ELR (cell line): ENCODE measurements at regions not wholly inside any gene's neighbourhood (a gene's known extent, or its start where the extent isn't known, plus 50 kb on each side); places are given as distances from the start of the nearest gene placed in this dataset.
A peak's percentile ranks its signal among the peaks of the same experiment; 100 is the strongest.

Experiments used
- DNase-seq: peaks from one replicate; pipeline ENCODE4 v3.0.0-alpha.2; 2015; ENCODE audit warnings: low read depth

DNA sequence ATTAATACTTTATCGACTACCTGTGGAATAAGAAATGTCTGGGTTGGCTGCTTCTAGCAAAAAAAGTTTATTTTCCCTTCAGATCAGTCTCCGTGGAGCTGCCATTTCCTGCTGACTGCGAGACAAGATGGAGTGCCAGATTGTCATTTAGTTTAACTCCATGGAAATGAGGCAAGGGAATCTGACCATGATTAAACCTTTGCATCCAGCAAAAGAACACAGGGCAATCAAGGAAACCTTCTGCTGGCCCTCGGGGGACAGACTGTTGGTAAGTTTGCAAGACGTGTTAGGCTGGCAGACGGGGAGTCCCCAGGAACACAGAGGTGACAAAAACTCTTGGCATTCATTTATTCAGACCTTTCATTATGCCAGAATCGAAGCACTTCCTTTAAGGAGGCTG lies 52.2 kb upstream of the SPACA1 start:
- no peak for DNase-seq

GRCh38 chr6:87993356-87993755 lies 54.3 kb upstream of the SPACA1 start:
- DNase-seq = no peak

DNA sequence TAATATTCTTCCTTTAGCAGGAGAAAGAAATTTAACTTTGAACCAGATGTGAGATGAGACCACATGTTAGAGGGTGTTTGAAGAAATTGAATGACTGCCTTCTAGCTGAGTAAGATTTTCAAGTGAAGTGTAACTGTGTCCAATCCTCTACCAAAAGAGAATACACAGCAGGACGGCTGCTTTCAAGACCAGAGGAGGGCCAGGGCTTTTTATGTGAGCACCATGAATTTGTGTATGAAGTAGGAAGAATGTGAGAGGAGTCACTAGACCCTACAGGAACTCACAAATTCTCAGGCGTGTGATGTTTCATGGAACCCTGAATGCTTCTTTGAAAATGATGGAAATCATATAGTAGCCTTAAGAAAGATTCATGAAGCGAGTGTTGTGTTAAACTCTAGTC lies 56.8 kb upstream of the SPACA1 start:
- DNase-seq = no peak

DNA sequence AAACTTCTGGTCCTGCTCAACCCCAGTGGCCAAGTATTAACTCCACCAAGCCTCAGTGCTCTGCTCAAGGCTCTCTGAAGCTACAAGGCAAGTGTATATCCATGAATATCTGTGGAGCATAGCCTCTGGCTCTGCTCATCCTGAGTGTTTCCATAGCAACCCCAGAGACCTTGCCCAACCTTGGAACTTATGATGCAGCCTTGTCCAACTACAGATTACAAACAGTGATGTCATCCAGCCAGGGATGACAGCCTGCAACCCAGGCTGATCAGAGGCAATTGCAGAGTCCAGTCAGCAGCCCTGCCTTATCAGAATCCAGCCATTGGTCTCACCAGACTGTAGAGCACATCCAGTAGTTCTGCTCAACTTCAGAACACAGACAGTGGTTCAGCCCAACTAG lies 65.5 kb upstream of the SPACA1 start:
- no peak for DNase-seq

- DNase-seq = no peak
These were observed 67.9 kb upstream of the SPACA1 start for GRCh38 chr6:87979737-87980136.

DNA sequence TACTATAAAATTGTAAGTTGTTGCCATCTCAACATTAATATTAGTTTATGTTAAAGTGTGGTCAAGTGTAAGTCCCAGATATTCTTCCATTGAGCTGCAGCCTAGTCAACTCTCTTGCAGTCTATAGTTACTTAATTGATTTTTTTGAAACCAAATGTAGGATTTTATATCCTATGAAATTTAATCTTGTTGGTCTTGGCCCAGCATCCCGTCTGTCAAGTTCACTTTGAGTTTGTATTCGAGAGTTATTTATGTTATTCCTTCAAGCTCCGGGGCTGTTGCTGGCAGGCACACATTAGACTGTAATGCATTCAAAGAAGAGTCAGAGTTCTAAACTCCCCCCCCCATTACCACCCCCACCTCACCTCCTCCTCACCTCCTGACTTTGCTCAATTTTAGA lies 71.0 kb upstream of the SPACA1 start:
- no peak for DNase-seq

DNA sequence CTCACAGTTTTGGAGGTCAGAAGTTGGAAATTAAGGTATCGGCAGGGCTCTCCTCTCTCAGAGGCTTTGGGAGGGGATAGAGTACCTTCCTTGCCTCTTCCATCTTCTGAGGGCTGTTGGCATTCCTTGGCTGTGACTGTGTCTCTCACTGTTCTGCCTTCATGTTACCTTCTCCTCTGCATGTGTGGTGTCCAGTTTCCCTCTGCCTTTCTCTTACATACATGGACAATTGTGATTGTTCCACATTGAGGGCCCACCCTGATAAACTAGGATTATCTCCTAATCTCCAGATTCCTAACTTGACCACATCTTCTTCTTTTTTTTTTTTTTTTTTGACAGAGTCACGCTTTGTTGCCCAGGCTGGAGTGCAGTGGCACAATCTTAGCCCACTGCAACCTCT lies 72.1 kb upstream of the SPACA1 start:
- no peak for DNase-seq

DNA sequence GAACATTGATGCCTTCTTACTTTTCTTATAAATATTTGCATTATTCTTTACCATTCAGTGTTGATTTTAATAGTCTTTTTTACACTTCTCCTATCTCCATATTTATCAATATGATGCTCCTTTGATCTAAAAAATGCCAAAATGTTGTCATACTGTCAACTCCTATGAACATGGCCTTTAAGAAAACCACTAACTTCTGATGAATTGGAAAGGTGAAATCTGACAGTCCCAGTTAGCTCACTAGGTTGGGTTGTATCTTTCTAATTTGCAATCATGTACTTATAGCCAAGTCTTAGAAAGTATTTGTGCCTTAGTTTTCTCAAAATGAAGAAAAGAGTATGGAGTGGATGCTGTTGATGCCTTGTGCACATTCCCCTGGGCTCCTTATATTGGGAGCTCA lies 75.4 kb upstream of the SPACA1 start:
- no peak for DNase-seq

GRCh38 chr6:87971605-87972262 lies 75.9 kb upstream of the SPACA1 start:
- no peak for DNase-seq

DNA sequence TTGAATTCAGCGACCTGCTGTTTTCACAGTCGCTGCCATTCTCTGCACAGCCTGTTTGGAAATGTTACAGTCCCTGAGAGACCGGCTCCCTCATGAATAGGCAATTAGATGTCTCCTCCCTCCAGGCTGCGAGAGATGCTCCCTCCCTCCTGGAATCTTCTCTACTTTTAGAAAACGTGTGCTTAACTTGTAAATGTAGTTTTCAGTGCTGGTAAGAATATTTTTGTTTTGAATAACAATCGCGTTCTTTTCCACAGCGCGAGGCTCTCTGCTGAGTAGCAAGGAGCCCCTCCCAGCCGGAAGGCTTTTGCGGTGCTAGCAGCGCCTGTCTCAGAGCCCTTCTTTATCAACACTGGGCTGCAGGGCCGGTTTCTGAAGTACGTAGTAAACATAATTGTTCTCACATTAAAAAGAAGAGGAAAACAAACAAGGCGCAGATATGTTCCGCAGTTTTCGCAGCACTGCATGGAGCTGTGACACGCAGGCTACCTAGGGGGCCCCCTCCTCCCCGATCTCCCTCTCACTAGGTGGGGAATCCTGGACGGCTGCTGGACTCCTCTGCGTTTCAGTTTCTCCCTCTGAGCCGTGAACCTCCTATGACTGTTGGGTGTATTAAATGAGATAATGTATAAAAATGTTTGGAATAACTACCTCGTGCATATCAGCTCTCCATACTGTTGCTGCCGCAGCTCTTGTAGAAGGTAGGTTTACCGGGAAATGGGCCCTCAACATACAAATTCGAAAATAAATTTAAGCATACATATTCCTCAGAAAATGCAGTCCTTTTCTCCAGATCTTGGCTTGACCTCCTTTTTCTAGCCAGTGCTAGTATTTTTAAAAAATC lies 79.0 kb upstream of the SPACA1 start:
- DNase-seq = peak; percentile 3

DNA sequence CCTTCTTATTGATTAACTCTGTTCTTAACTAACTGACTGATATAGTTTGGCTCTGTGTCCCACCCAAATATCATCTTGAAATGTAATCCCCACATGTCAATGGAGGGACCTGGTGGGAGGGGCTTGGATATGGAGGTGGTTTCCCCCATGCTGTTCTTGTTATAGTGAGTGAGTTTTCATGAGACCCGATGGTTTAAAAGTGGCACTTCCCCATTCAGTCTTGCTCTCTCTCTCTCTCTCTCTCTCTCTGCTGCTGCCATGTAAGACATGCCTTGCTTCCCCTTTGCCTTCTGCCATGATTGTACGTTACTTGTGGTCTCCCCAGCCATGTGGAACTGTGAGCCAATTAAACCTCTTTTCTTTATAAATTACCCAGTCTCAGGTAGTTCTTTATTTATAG lies 81.8 kb upstream of the SPACA1 start:
- no peak for DNase-seq

DNA sequence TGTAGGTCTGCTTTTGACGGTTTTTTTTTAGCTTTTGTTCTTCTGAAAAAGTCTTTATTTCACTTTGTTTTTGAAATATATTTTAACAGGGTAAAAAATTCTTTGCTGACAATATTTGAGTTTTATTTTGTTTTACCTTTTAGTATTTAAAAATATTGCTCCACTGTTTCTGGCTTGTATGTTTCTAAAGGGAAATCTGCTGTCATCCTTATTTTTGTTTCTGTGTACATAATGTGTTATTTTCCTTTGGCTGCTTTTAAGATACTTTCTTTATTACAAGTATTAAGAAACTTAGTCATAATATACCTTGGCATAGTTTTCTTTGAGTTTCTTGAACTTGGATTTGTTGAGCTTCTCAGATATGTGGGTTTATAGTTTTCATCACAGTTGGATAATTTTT lies 88.6 kb upstream of the SPACA1 start:
- no peak for DNase-seq

GRCh38 chr6:87951751-87952150 lies 95.9 kb upstream of the SPACA1 start:
- no peak for DNase-seq

- DNase-seq = no peak
These were observed 97.0 kb upstream of the SPACA1 start for GRCh38 chr6:87950614-87951013.

DNA sequence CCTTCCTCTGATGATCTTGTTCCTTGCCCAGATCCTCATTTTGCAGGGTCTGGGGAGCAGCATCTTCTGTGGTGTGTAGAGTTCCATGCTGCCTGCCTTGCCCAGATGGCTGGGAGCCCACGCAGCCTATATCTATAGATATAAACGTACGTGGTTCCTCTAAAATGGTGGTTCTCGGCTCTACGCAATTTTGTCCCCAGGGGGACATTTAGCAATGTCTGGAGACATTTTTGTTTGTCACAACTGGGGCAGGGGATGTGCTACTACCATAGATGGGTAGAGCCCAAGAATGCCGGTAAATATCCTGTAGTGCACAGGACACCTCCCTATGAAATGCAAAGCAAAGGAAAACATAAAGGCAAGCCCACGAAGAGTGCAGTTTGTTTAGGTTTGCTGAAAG lies 98.4 kb upstream of the SPACA1 start:
- DNase-seq = no peak

GRCh38 chr6:87946669-87947068 lies 101.0 kb upstream of the SPACA1 start:
- no peak for DNase-seq

DNA sequence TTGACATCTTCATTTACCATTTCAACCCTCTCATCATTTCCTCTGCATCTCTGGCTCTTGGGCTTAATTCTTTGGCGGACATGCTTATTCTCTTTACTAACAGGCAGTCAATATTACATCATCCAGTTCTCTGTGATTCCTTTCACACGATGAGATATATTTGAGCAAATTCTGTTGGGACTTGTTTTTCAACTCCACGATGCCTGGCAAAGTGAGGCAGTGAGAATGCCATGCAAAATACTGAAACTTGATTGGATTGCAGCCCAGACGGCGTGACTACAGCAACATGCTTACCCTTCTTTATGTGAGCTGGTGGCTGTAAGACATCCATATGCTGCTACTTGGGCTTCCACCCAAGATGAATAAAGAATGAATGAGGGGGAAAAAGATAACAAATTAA lies 101.7 kb upstream of the SPACA1 start:
- DNase-seq = no peak

DNA sequence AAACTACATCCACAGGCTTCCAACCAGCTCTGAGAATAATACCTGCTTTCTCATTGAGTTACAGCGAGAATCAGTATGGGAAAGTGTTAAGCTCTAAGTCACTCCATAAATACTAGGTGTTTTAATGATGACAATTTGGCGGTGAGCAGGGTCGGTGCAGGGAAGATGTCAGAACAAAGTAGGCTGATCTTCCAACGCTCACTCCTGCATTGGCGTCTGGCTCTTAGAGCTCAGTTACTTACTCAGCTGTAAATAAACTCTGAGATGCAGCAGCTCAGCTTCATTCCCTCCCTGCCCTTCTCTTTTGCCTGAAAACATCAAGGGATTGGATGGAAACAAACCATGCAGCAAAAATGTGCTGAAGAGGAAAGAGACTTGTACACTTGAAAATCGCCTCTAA lies 102.5 kb upstream of the SPACA1 start:
- DNase-seq = no peak

- peak; percentile 39 for DNase-seq
These were observed 103.1 kb upstream of the SPACA1 start for GRCh38 chr6:87944541-87944954.

- DNase-seq = no peak
These were observed 104.5 kb upstream of the SPACA1 start for GRCh38 chr6:87943191-87943590.

- peak; percentile 0 for DNase-seq
These were observed 105.9 kb upstream of the SPACA1 start for GRCh38 chr6:87941556-87942358.

- DNase-seq = no peak
These were observed 107.9 kb upstream of the SPACA1 start for GRCh38 chr6:87939776-87940175.

- no peak for DNase-seq
These were observed 109.4 kb upstream of the SPACA1 start for GRCh38 chr6:87938287-87938686.
